ENCODE measurements at regions not wholly inside any gene's neighbourhood (a gene's known extent, or its start where the extent isn't known, plus 50 kb on each side); places are given as distances from the start of the nearest gene placed in this dataset.

GRCh38 chr10:4626919-4627318, 199.1 kb upstream of the AKR1E2 start:
- FAIRE-seq = no peak
- 78 to 84% methylated on average over 3 of the region's 3 CpGs for WGBS, 2 donors

GRCh38 chr10:4623757-4624420, 202.1 kb upstream of the AKR1E2 start:
- H3K36me3 ChIP-seq = no peaks in the 10 kb centered on the region
- DNase-seq = no peak
- TF ChIP-seq CTCF (IDR thresholded peaks at IDR 0.05) = no peak
- no peaks in the 10 kb centered on the region for H3K9me3 ChIP-seq
- 76 to 85% methylated on average over 1 of the region's 1 CpG for WGBS, 2 donors
- intact Hi-C loops (cut with DNase I) = no loop called here
- ATAC-seq = no peak
- no peak overlapping the region for H3K4me3 ChIP-seq
- H3K27me3 ChIP-seq = no peaks in the 10 kb centered on the region
- FAIRE-seq = no peak
- no peaks in the 10 kb centered on the region for H3K4me1 ChIP-seq
- no peak overlapping the region for H3K27ac ChIP-seq

More at GRCh38 chr10:4626919-4627318, 199.1 kb upstream of the AKR1E2 start:
- TF ChIP-seq CTCF (IDR thresholded peaks at IDR 0.05) = no peak
- Histone ChIP-seq H3K9me3 (no peaks in the 10 kb centered on the region), H3K27ac (no peak overlapping the region), H3K27me3 (no peaks in the 10 kb centered on the region), H3K4me1 (no peaks in the 10 kb centered on the region), H3K36me3 (no peaks in the 10 kb centered on the region), H3K4me3 (no peak overlapping the region)
- intact Hi-C loops (cut with DNase I) = no loop called here
- no peak for DNase-seq
- no peak for ATAC-seq

GRCh38 chr10:4623200-4623599, 202.8 kb upstream of the AKR1E2 start:
- no peaks in the 10 kb centered on the region for H3K36me3 ChIP-seq
- DNase-seq (no peak), FAIRE-seq (no peak), ATAC-seq (no peak)
- TF ChIP-seq CTCF (IDR thresholded peaks at IDR 0.05) = no peak
- H3K4me3 ChIP-seq = no peak overlapping the region
- H3K9me3 ChIP-seq = no peaks in the 10 kb centered on the region
- H3K4me1 ChIP-seq = no peaks in the 10 kb centered on the region
- intact Hi-C loops (cut with DNase I) = no loop called here
- H3K27me3 ChIP-seq = no peaks in the 10 kb centered on the region
- WGBS, 2 donors = 62 to 72% methylated on average over 7 of the region's 7 CpGs
- no peak overlapping the region for H3K27ac ChIP-seq

- H3K9me3 ChIP-seq = no peaks in the 10 kb centered on the region
- TF ChIP-seq CTCF (IDR thresholded peaks at IDR 0.05) = no peak
- FAIRE-seq (no peak), DNase-seq (no peak), ATAC-seq (no peak)
- no peaks in the 10 kb centered on the region for H3K27me3 ChIP-seq
- H3K4me1 ChIP-seq = no peaks in the 10 kb centered on the region
- no peak overlapping the region for H3K27ac ChIP-seq
- 75 to 88% methylated on average over 2 of the region's 2 CpGs for WGBS, 2 donors
- intact Hi-C loops (cut with DNase I) = no loop called here
- H3K4me3 ChIP-seq = no peak overlapping the region
- no peaks in the 10 kb centered on the region for H3K36me3 ChIP-seq
These were observed 203.6 kb upstream of the AKR1E2 start for GRCh38 chr10:4622384-4622783.

- no peaks in the 10 kb centered on the region for H3K9me3 ChIP-seq
- intact Hi-C loops (cut with DNase I) = no loop called here
- no peak for TF ChIP-seq CTCF (IDR thresholded peaks at IDR 0.05)
- no peaks in the 10 kb centered on the region for H3K4me1 ChIP-seq
- no peak overlapping the region for H3K4me3 ChIP-seq
- ATAC-seq (no peak), DNase-seq (no peak), FAIRE-seq (no peak)
- H3K36me3 ChIP-seq = no peaks in the 10 kb centered on the region
- 77 to 92% methylated on average over 1 of the region's 1 CpG for WGBS, 2 donors
- no peaks in the 10 kb centered on the region for H3K27me3 ChIP-seq
- no peak overlapping the region for H3K27ac ChIP-seq
These were observed 208.4 kb upstream of the AKR1E2 start for GRCh38 chr10:4617589-4617988.

Data from pancreas (tissue), 10 donors.